MM.1S (cell line): ENCODE measurements at regions not wholly inside any gene's neighbourhood (a gene's known extent, or its start where the extent isn't known, plus 50 kb on each side); places are given as distances from the start of the nearest gene placed in this dataset.

ENCODE experiments used
- DNase-seq: peaks from one replicate; pipeline ENCODE4 v3.0.0-alpha.2; 2015
- H2AFZ ChIP-seq: fragments of 300-600 bp; sonication (generic); 2 replicates; pipeline ENCODE4 v1.6.0; 2016; ENCODE audit warnings: antibody characterized with exemption, low read length
- H3F3A ChIP-seq: fragments of 300-600 bp; sonication (generic); 2 replicates; pipeline ENCODE4 v1.6.1; 2016; ENCODE audit warnings: mild to moderate bottlenecking, antibody characterized with exemption, low read length, moderate library complexity, mixed read lengths; ENCODE audit not compliant: insufficient read depth
- H3K27ac ChIP-seq: fragments of 300-600 bp; sonication (generic); 2 replicates; pipeline ENCODE4 v1.5.1; 2016; ENCODE audit warnings: mild to moderate bottlenecking, low read length
- H3K27me3 ChIP-seq: fragments of 300-600 bp; sonication (generic); replicated peaks from 2 replicates; pipeline ENCODE4 v1.6.0; 2016; ENCODE audit warnings: low read length; ENCODE audit not compliant: insufficient read depth
- H3K36me3 ChIP-seq: fragments of 300-600 bp; sonication (generic); replicated peaks from 2 replicates; pipeline ENCODE4 v1.6.1; 2016; ENCODE audit warnings: mild to moderate bottlenecking, low read length, mixed read lengths; ENCODE audit not compliant: insufficient read depth
- H3K4me1 ChIP-seq: fragments of 300-600 bp; sonication (generic); 2 replicates; pipeline ENCODE4 v1.6.1; 2016; ENCODE audit warnings: low read length, mixed read lengths
- H3K4me2 ChIP-seq: fragments of 300-600 bp; sonication (generic); 2 replicates; pipeline ENCODE4 v1.6.0; 2016; ENCODE audit warnings: low read depth, low read length
- H3K4me3 ChIP-seq: fragments of 300-600 bp; sonication (generic); 2 replicates; pipeline ENCODE4 v1.5.1; 2016; ENCODE audit warnings: low read length, mixed read lengths
- H3K79me2 ChIP-seq: fragments of 300-600 bp; sonication (generic); 2 replicates; pipeline ENCODE4 v1.6.1; 2016; ENCODE audit warnings: mixed run types, low read length, mixed read lengths
- H3K9ac ChIP-seq: fragments of 300-600 bp; sonication (generic); 2 replicates; pipeline ENCODE4 v1.6.1; 2016; ENCODE audit warnings: low read length, mixed read lengths
- H3K9me2 ChIP-seq: fragments of 300-600 bp; sonication (generic); replicated peaks from 2 replicates; pipeline ENCODE4 v1.6.1; 2016; ENCODE audit warnings: mild to moderate bottlenecking, low read length, mixed read lengths; ENCODE audit not compliant: insufficient read depth
- H3K9me3 ChIP-seq: fragments of 300-600 bp; sonication (generic); replicated peaks from 2 replicates; pipeline ENCODE4 v1.6.1; 2016; ENCODE audit warnings: mild to moderate bottlenecking, low read length, mixed read lengths; ENCODE audit not compliant: insufficient read depth
- H4K20me1 ChIP-seq: fragments of 300-600 bp; sonication (generic); 2 replicates; pipeline ENCODE4 v1.6.1; 2016; ENCODE audit warnings: mild to moderate bottlenecking, low read length, moderate library complexity, mixed read lengths; ENCODE audit not compliant: insufficient read depth
- CTCF ChIP-seq: fragments of 300-600 bp; sonication (generic); IDR thresholded peaks from 2 replicates; pipeline ENCODE4 v1.5.1; 2016; ENCODE audit warnings: antibody characterized with exemption, low read length, mixed read lengths
- EZH2 ChIP-seq: fragments of 300-600 bp; sonication (generic); optimal IDR thresholded peaks from 2 replicates; pipeline ENCODE3; 2017; ENCODE audit warnings: low read depth, mild to moderate bottlenecking, antibody characterized with exemption, low read length, mixed read lengths
- EZH2phosphoT487 ChIP-seq: fragments of 300-600 bp; sonication (generic); IDR thresholded peaks from 2 replicates; pipeline ENCODE4 v1.6.1; 2018; ENCODE audit warnings: antibody characterized with exemption, low read length

DNA sequence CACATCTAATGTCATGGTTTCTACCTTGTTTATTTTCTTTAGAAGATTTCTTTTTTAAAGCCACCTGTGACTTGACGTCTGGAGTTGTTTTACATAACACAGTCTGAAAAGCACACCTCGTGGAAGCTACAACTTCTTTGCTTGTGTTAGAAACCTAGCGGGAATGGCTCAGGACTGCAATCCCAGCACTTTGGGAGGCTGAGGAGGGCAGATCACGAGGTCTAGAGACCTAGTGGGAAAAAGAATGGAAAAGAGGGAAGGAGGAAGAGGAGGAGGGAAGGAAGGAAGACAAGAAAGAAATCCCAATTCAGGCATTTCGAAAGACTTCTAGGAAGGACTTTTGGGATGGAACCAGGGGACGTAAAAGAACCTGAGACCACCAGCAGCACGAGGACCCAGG lies 146.3 kb upstream of the CELF2 start:
- no peak for DNase-seq
- H3K4me1 ChIP-seq: no peaks in the 10 kb centered on the region
- H2AFZ ChIP-seq: no peak overlapping the region
- H3K27me3 ChIP-seq: no peaks in the 10 kb centered on the region
- H3K9ac ChIP-seq: no peak overlapping the region
- H3K4me2 ChIP-seq: no peak overlapping the region
- H3K79me2 ChIP-seq: no peaks in the 10 kb centered on the region
- no peaks in the 10 kb centered on the region for H3K9me2 ChIP-seq
- no peak overlapping the region for H3K4me3 ChIP-seq
- TF ChIP-seq EZH2phosphoT487 (no peak), CTCF (no peak), EZH2 (no peak)
- no peaks in the 10 kb centered on the region for H3K36me3 ChIP-seq
- H3F3A ChIP-seq: no peaks in the 10 kb centered on the region
- no peaks in the 10 kb centered on the region for H4K20me1 ChIP-seq
- no peaks in the 10 kb centered on the region for H3K9me3 ChIP-seq
- no peak overlapping the region for H3K27ac ChIP-seq

- Histone ChIP-seq H3K27me3 (no peaks in the 10 kb centered on the region), H3K79me2 (no peaks in the 10 kb centered on the region), H3K27ac (no peak overlapping the region), H3K36me3 (no peaks in the 10 kb centered on the region), H3K4me1 (no peaks in the 10 kb centered on the region), H3K4me3 (no peak overlapping the region), H3K9me2 (no peaks in the 10 kb centered on the region), H3F3A (no peaks in the 10 kb centered on the region), H4K20me1 (no peaks in the 10 kb centered on the region), H3K4me2 (no peak overlapping the region), H2AFZ (no peak overlapping the region), H3K9ac (no peak overlapping the region), H3K9me3 (no peaks in the 10 kb centered on the region)
- no peak for DNase-seq
- TF ChIP-seq EZH2phosphoT487: no peak
- TF ChIP-seq EZH2: no peak
- no peak for TF ChIP-seq CTCF
Observed at GRCh38 chr10:10872035-10872673, 145.5 kb upstream of the CELF2 start.

- H3K27me3 ChIP-seq: no peaks in the 10 kb centered on the region
- no peaks in the 10 kb centered on the region for H3F3A ChIP-seq
- DNase-seq: no peak
- TF ChIP-seq CTCF (no peak), EZH2phosphoT487 (no peak), EZH2 (no peak)
- no peak overlapping the region for H3K9ac ChIP-seq
- no peaks in the 10 kb centered on the region for H3K9me3 ChIP-seq
- H3K4me1 ChIP-seq: no peaks in the 10 kb centered on the region
- H3K36me3 ChIP-seq: no peaks in the 10 kb centered on the region
- no peaks in the 10 kb centered on the region for H4K20me1 ChIP-seq
- H3K9me2 ChIP-seq: no peaks in the 10 kb centered on the region
- H3K4me3 ChIP-seq: no peak overlapping the region
- no peak overlapping the region for H2AFZ ChIP-seq
- no peak overlapping the region for H3K27ac ChIP-seq
- no peak overlapping the region for H3K4me2 ChIP-seq
- no peaks in the 10 kb centered on the region for H3K79me2 ChIP-seq
Observed at GRCh38 chr10:10872764-10873163, 144.9 kb upstream of the CELF2 start.
